Glutamatergic neuron (in vitro differentiated cells): ENCODE measurements at regions not wholly inside any gene's neighbourhood (a gene's known extent, or its start where the extent isn't known, plus 50 kb on each side); places are given as distances from the start of the nearest gene placed in this dataset.
"Not testable (repeated sequence)": the region's sequence is repeated elsewhere in the genome, so short reads cannot be mapped to it uniquely, and the experiment has no call there.

ENCODE experiments used
- DNase-seq: peaks from one replicate; pipeline ENCODE4 v3.0.0; 2022
- H3K27ac Mint-ChIP-seq: one replicate; pipeline ENCODE4 v1.8.0; 2020; ENCODE audit warnings: mild to moderate bottlenecking, mixed read lengths, inconsistent platforms; ENCODE audit not compliant: unreplicated experiment
- H3K27me3 Mint-ChIP-seq: one replicate; pipeline ENCODE4 v1.8.0; 2020; ENCODE audit warnings: mild to moderate bottlenecking, moderate library complexity, mixed read lengths, inconsistent platforms; ENCODE audit not compliant: unreplicated experiment
- H3K36me3 Mint-ChIP-seq: one replicate; pipeline ENCODE4 v1.8.0; 2020; ENCODE audit warnings: mild to moderate bottlenecking, mixed read lengths, inconsistent platforms; ENCODE audit not compliant: unreplicated experiment
- H3K4me1 Mint-ChIP-seq: one replicate; pipeline ENCODE4 v1.8.0; 2020; ENCODE audit warnings: mild to moderate bottlenecking, low read depth, mixed read lengths, inconsistent platforms; ENCODE audit not compliant: unreplicated experiment
- H3K4me3 Mint-ChIP-seq: one replicate; pipeline ENCODE4 v1.8.0; 2020; ENCODE audit warnings: mild to moderate bottlenecking, mixed read lengths, inconsistent platforms; ENCODE audit not compliant: unreplicated experiment
- H3K9me3 Mint-ChIP-seq: one replicate; pipeline ENCODE4 v1.8.0; 2020; ENCODE audit warnings: mild to moderate bottlenecking, moderate library complexity, mixed read lengths, inconsistent platforms; ENCODE audit not compliant: unreplicated experiment
- TF ChIP-seq, protein P1 (sequence below): fragments of 200-600 bp; sonication (generic); IDR thresholded peaks from one replicate; pipeline ENCODE4 v1.5.0; 2021; ENCODE audit not compliant: partially characterized antibody, unreplicated experiment

DNA sequence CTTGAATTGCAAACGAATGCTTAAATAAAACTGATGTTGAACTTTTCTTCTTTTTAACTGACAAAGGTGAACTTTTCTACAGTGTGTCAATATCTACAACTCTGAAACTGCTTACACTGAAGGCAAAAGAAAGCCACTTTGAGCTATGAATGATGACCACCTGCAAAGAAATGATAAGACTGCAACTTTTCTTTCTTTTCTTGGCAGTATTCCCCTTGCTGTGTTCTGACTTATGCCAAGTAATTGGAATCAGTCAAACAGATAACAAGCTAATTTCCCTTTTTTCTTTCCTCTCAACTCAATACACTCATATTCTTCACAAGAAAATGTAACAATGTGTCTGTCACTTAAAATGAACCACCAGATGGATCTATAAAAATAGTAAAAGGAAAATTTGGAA, 588.1 kb upstream of the BRINP3 start:
- H3K4me1 Mint-ChIP-seq, result no peaks in the 10 kb centered on the region
- H3K27me3 Mint-ChIP-seq, result no peaks in the 10 kb centered on the region
- H3K36me3 Mint-ChIP-seq, result no peaks in the 10 kb centered on the region
- peaks cover 2% of the 10 kb centered on the region for H3K9me3 Mint-ChIP-seq
- no peak for DNase-seq
- H3K4me3 Mint-ChIP-seq, result no peak overlapping the region
- no peak overlapping the region for H3K27ac Mint-ChIP-seq
- TF ChIP-seq, protein P1, sequence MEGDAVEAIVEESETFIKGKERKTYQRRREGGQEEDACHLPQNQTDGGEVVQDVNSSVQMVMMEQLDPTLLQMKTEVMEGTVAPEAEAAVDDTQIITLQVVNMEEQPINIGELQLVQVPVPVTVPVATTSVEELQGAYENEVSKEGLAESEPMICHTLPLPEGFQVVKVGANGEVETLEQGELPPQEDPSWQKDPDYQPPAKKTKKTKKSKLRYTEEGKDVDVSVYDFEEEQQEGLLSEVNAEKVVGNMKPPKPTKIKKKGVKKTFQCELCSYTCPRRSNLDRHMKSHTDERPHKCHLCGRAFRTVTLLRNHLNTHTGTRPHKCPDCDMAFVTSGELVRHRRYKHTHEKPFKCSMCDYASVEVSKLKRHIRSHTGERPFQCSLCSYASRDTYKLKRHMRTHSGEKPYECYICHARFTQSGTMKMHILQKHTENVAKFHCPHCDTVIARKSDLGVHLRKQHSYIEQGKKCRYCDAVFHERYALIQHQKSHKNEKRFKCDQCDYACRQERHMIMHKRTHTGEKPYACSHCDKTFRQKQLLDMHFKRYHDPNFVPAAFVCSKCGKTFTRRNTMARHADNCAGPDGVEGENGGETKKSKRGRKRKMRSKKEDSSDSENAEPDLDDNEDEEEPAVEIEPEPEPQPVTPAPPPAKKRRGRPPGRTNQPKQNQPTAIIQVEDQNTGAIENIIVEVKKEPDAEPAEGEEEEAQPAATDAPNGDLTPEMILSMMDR, result no peak

DNA sequence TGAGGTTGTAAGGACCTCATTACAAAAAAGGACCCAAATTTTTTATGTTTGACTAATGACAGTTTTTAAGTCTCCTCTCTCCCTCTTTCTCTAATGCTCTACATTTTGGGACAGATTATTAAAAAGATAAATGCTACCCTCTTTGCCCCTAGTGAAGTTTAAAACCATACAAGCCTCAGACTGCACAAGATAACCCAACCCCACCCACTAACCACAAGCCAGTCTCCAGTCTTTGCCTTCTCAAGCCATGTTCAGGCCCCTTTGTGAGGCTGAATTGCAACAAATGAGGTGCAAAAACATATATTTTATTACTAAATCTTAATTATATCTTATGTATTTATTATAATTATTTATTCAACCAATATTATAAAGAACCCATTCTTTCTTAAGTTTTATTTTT, 597.2 kb upstream of the BRINP3 start:
- H3K9me3 Mint-ChIP-seq, result peaks cover 2% of the 10 kb centered on the region

DNA sequence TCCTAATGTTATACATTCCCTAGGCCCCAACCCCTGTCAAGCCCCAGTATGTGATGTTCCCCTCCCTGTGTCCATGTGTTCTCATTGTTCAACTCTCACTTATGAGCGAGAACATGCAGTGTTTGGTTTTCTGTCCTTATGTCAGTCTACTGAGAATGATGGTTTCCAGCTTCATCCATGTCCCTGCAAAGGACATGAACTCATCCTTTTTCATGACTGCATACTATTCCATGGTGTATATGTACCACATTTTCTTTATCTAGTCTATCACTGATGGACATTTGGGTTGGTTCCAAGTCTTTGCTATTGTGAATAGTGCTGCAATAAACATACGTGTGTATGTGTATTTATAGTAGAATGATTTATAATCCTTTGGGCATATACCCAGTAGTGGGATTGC, 605.4 kb upstream of the BRINP3 start:
- not testable (repeated sequence) for H3K27me3 Mint-ChIP-seq, H3K4me3 Mint-ChIP-seq, H3K27ac Mint-ChIP-seq, H3K9me3 Mint-ChIP-seq, DNase-seq, H3K36me3 Mint-ChIP-seq, H3K4me1 Mint-ChIP-seq

More for the DNA sequence above, 597.2 kb upstream of the BRINP3 start:
- no peaks in the 10 kb centered on the region for H3K36me3 Mint-ChIP-seq
- DNase-seq, result no peak
- no peak overlapping the region for H3K4me3 Mint-ChIP-seq
- no peak overlapping the region for H3K27ac Mint-ChIP-seq
- TF ChIP-seq, protein P1, result no peak
- no peaks in the 10 kb centered on the region for H3K4me1 Mint-ChIP-seq
- H3K27me3 Mint-ChIP-seq, result no peaks in the 10 kb centered on the region

DNA sequence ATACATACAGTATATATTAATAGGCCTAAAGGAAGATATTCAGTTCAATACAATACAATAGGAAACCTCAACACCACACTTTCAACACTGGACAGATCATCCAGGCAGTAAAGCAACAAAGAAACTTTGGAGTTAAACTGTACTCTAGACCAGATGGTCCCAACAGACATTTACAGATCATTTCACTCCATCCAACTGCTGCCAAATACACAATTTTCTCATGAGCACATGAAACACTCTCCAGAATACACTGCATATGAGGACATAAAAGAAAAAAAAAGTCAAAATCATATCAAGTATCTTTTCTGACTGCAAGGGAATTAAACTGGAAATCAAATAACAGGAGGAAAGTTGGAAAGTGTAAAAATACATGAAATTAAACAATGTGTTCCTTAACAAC, 607.5 kb upstream of the BRINP3 start:
- no peak overlapping the region for H3K27ac Mint-ChIP-seq
- H3K9me3 Mint-ChIP-seq, result no peaks in the 10 kb centered on the region
- TF ChIP-seq, protein P1, result no peak
- no peaks in the 10 kb centered on the region for H3K27me3 Mint-ChIP-seq
- peaks cover 2% of the 10 kb centered on the region for H3K4me1 Mint-ChIP-seq
- no peak overlapping the region for H3K4me3 Mint-ChIP-seq
- no peaks in the 10 kb centered on the region for H3K36me3 Mint-ChIP-seq
- DNase-seq, result no peak

DNA sequence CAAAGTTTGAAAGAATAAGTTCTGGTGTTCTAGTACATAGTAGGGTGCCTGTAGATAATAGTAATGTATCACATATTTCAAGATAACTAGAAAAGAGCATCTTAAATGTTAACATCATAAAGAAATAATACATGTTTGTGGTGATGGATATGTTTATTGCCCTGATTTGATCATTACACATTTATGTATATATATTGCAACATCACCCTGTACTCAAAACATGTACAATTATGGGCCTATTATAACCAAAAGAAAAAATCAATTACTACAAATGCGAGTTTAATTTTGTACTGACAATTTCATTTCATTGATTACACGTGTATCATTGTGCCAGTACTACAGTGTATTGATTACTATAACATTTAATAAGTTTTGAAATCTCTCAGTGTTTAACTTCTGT, 609.2 kb upstream of the BRINP3 start:
- no peak overlapping the region for H3K4me3 Mint-ChIP-seq
- H3K27ac Mint-ChIP-seq, result no peak overlapping the region
- TF ChIP-seq, protein P1, result no peak
- H3K27me3 Mint-ChIP-seq, result no peaks in the 10 kb centered on the region
- peaks cover 2% of the 10 kb centered on the region for H3K4me1 Mint-ChIP-seq
- no peaks in the 10 kb centered on the region for H3K9me3 Mint-ChIP-seq
- no peaks in the 10 kb centered on the region for H3K36me3 Mint-ChIP-seq
- no peak for DNase-seq

DNA sequence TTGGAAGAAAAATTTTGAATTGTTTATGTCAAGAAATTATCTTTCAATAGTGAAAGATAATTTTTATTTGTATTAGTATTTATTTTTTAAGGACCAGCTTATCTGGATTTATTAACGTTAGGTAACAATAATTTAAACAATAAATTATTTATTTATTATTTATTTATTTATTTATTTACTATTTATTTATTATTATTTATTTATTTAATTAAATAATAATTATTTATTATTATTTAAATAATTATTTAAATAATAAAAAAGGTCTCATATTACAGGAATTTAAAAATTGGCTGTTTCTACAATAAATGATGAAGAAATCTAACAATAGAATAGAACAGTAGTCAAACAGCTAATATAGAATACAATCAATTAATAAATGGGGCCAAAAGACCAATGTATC, 618.7 kb upstream of the BRINP3 start:
- DNase-seq, result no peak
- no peak overlapping the region for H3K4me3 Mint-ChIP-seq
- H3K27ac Mint-ChIP-seq, result no peak overlapping the region
- H3K27me3 Mint-ChIP-seq, result no peaks in the 10 kb centered on the region
- H3K4me1 Mint-ChIP-seq, result no peaks in the 10 kb centered on the region
- TF ChIP-seq, protein P1, result no peak
- no peaks in the 10 kb centered on the region for H3K36me3 Mint-ChIP-seq
- H3K9me3 Mint-ChIP-seq, result no peaks in the 10 kb centered on the region
